Heart left ventricle (tissue), 13 donors: ENCODE measurements at regions not wholly inside any gene's neighbourhood (a gene's known extent, or its start where the extent isn't known, plus 50 kb on each side); places are given as distances from the start of the nearest gene placed in this dataset.

Experiments
- CTCF ChIP-seq, 12 donors: fragments of 200-600 bp; sonication (generic) in 4 of 12; IDR thresholded peaks; one replicate each; pipeline versions ENCODE4 v1.5.0 to v1.8.0; 2018 to 2022; ENCODE audit warnings: antibody characterized with exemption in 12 of 12, mild to moderate bottlenecking in 5 of 12
- POLR2A ChIP-seq, 2 donors: fragments of 450-650 bp; IDR thresholded peaks; one replicate each; pipeline ENCODE4 v1.6.1; 2017; ENCODE audit warnings: antibody characterized with exemption in 2 of 2, mild to moderate bottlenecking in 2 of 2, moderate library complexity in 2 of 2
- donor health status: ischemic (EF 13 %, LVEDD 7.1; RV severe dilation, severe dysfunction).
- donor health status: DM: no; HTN: yes; CAD: no.
- donor health status: DM: no; HTN: no; CAD: no.
- donor health status: ischemic (EF 25% LVEDD 6.9; RV normal size, moderate dysfunction).
- donor health status: ischemic (EF 25% LVEDD 5.7; RV mildly dilated, moderate dysfunction).
- donor health status: ischemic (EF 35%, LVEDD 5.7; RV mildly dilated, moderate dysfunction).
- donor health status: nonischemic (EF 11% LVEDD 7.7; RV severe dilation, severe dysfunction).
- donor health status: DM: yes; HTN: yes; CAD: no.
- donor health status: PGD.
- donor health status: ischemic (EF 29% LVEDD 5.4; RV normal size, mild dysfunction).
- donor health status: nonischemic (EF 23%, LVEDD 6.1; RV moderate dilation, normal function).

- TF ChIP-seq CTCF (IDR thresholded peaks at IDR 0.05) (no peak), POLR2A (IDR thresholded peaks at IDR 0.05) (no peak)
These were observed 350.9 kb upstream of the POU1F1 start for GRCh38 chr3:87627316-87627715.
